ENCODE measurements at regions not wholly inside any gene's neighbourhood (a gene's known extent, or its start where the extent isn't known, plus 50 kb on each side); places are given as distances from the start of the nearest gene placed in this dataset.

GRCh38 chr15:68500363-68501258 is 68.6 kb upstream of the ITGA11 start:
- TF ChIP-seq CTCF (conservative IDR thresholded peaks at IDR 0.05): no peak
- no peak overlapping the region for H3K18ac ChIP-seq (ENCODE audit: insufficient read length, low read depth, low read length)
- no peak overlapping the region for H3K9ac ChIP-seq (ENCODE audit: extremely low read depth, insufficient read length, low read length)
- H2BK5ac ChIP-seq (ENCODE audit: insufficient read length, low read length): no peak overlapping the region
- Mint-ChIP-seq H3K27ac (no peak overlapping the region), H3K27me3 (ENCODE audit: low read depth) (peaks cover 3% of the 10 kb centered on the region), H3K4me3 (no peak overlapping the region), H3K36me3 (ENCODE audit: insufficient read depth in 1 of 3, low read depth in 3 of 3) (no peaks in the 10 kb centered on the region), H3K9me3 (no peaks in the 10 kb centered on the region; a peak in 1 of 5 replicates), H3K4me1 (peaks cover 6 to 7% of the 10 kb centered on the region in 2 experiments)
- no peak overlapping the region for H2BK12ac ChIP-seq (ENCODE audit: insufficient read length, low read depth, low read length)
- no peak overlapping the region for H3K56ac ChIP-seq (ENCODE audit: insufficient read length, low read depth, low read length)
- no peak overlapping the region for H3K4ac ChIP-seq (ENCODE audit: low read depth, low read length)
- H3K79me2 ChIP-seq (ENCODE audit: insufficient read depth, low read length): no peaks in the 10 kb centered on the region
- H2BK15ac ChIP-seq (ENCODE audit: low read depth, low read length): no peak overlapping the region
- H3K4me1 ChIP-seq (ENCODE audit: insufficient read depth, low read length): no peaks in the 10 kb centered on the region
- WGBS (ENCODE audit: extremely low coverage, insufficient read length, low lambda C conversion rate): no CpG with 5 or more reads among the region's 11 CpGs
- no peaks in the 10 kb centered on the region for H3K27me3 ChIP-seq (ENCODE audit: insufficient read depth, low read length)
- no peak overlapping the region for H4K8ac ChIP-seq (replicated peaks; ENCODE audit: insufficient read length, low read depth, low read length)
- H2BK120ac ChIP-seq (ENCODE audit: low read depth, low read length, poor library complexity, severe bottlenecking): no peak overlapping the region
- no peak overlapping the region for H2AFZ ChIP-seq (ENCODE audit: low read length)
- H3K23me2 ChIP-seq (ENCODE audit: insufficient read length, low read depth, low read length, poor library complexity, severe bottlenecking): no peaks in the 10 kb centered on the region
- H2AK5ac ChIP-seq (ENCODE audit: insufficient read length, low read length): no peak overlapping the region
- no peaks in the 10 kb centered on the region for H3K79me1 ChIP-seq (ENCODE audit: insufficient read depth, low read depth, low read length, poor library complexity, severe bottlenecking)
- no peak overlapping the region for H3K23ac ChIP-seq (ENCODE audit: insufficient read length, low read depth, low read length)
- no peak overlapping the region for H3K27ac ChIP-seq (ENCODE audit: insufficient read length, low read depth, low read length)
- no peak overlapping the region for H2BK20ac ChIP-seq (ENCODE audit: low read depth, low read length, poor library complexity, severe bottlenecking)
- no peak overlapping the region for H4K91ac ChIP-seq (ENCODE audit: insufficient read length, low read depth, low read length)
- H3K9me3 ChIP-seq (ENCODE audit: control insufficient read depth, low read depth, low read length): no peaks in the 10 kb centered on the region
- H3K14ac ChIP-seq (ENCODE audit: insufficient read depth, low read length): no peak overlapping the region; the same call in 1 of the 2 replicates
- no peaks in the 10 kb centered on the region for H4K20me1 ChIP-seq (ENCODE audit: control insufficient read depth, insufficient read depth, insufficient read length)
- no peak overlapping the region for H4K5ac ChIP-seq (ENCODE audit: insufficient read length, low read depth, low read length)
- H3T11ph ChIP-seq (ENCODE audit: low read length): no peak overlapping the region
- peak; percentile 18 for DNase-seq
- no peak overlapping the region for H3K4me2 ChIP-seq (ENCODE audit: insufficient read depth, insufficient read length, low read length)

Measured in H9 (cell line).